Body of pancreas (tissue), 4 donors: ENCODE measurements at regions not wholly inside any gene's neighbourhood (a gene's known extent, or its start where the extent isn't known, plus 50 kb on each side); places are given as distances from the start of the nearest gene placed in this dataset.
"Not testable (repeated sequence)": the region's sequence is repeated elsewhere in the genome, so short reads cannot be mapped to it uniquely, and the experiment has no call there.

Experiments
- ATAC-seq: fragments of 150-250 bp; one replicate; pipeline ENCODE4 v1.9.1; 2016
- DNase-seq, 4 donors: peaks; one replicate each; pipeline ENCODE4 v3.0.0-alpha.2; 2019
- H3K27ac ChIP-seq, 4 donors: fragments of 200-600 bp; sonication (generic); 1 replicate in 3 of 4; 2 replicates in 1 of 4; pipeline versions ENCODE4 v1.5.1 to v1.6.1; 2016 to 2019; ENCODE audit warnings: mild to moderate bottlenecking in 1 of 4, mixed read lengths in 1 of 4, moderate library complexity in 1 of 4
- H3K27me3 ChIP-seq, 2 donors: fragments of 200-600 bp; sonication (generic); one replicate each; pipeline ENCODE4 v1.6.0; 2016; ENCODE audit warnings: mild to moderate bottlenecking in 1 of 2
- H3K36me3 ChIP-seq, 2 donors: fragments of 200-600 bp; sonication (generic); replicated peaks in 1 of 2; 2 replicates each; pipeline ENCODE4 v1.5.1; 2016; ENCODE audit warnings: low read depth in 2 of 2; ENCODE audit not compliant: insufficient read depth in 1 of 2
- H3K4me1 ChIP-seq: fragments of 200-600 bp; sonication (generic); one replicate; pipeline ENCODE4 v1.6.0; 2016
- H3K4me3 ChIP-seq, 2 donors: fragments of 200-600 bp; sonication (generic); 1 replicate in 1 of 2; 2 replicates in 1 of 2; pipeline ENCODE4 v1.5.1; 2016 to 2019
- H3K9me3 ChIP-seq, 3 donors: fragments of 200-600 bp; sonication (generic); 1 replicate in 2 of 3; 2 replicates in 1 of 3; pipeline ENCODE4 v1.5.1; 2016
- POLR2A ChIP-seq, 3 donors: fragments of 450-650 bp; IDR thresholded peaks; one replicate each; pipeline ENCODE4 v1.6.1; 2016; ENCODE audit warnings: antibody characterized with exemption in 3 of 3, mild to moderate bottlenecking in 2 of 3
- WGBS, 2 donors: methylation state at CpG; one replicate each; pipeline ENCODE4 v1.1.5; 2017; 5-methylcytosine and 5-hydroxymethylcytosine counted together
- intact Hi-C: fragments of 100-400 bp; cut with DNase I; formaldehyde crosslinking; loops from one replicate; pipeline ENCODE4 v1.15.1; 2023
- TF ChIP-seq, protein P1 (sequence below), 7 experiments: fragments of 450-650 bp in 4 of 7; fragments of 200-600 bp in 3 of 7; sonication (generic) in 3 of 7; IDR thresholded peaks; one replicate each; pipeline ENCODE4 v1.5.1; 2016 to 2019; ENCODE audit warnings: antibody characterized with exemption in 7 of 7

DNA sequence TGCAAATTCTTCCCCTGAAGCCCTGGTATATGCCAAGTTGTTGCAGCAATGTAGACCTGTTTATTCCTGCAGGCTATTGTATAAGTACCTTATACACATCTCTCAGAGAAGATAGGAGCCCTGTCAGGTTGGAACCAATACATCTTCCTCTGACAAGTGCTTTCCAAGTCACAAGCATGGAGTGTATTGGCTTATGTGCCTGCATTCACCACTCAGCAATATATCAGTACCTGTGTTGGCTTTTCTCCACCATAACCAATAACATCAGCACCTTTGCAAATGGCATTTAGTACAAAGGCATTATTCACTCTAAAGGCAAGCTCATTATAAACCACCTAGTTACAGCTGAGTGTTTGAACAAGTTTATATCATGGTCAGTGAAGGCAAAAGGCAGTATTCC lies 611.7 kb upstream of the CNTN5 start:
- TF ChIP-seq, protein P1, sequence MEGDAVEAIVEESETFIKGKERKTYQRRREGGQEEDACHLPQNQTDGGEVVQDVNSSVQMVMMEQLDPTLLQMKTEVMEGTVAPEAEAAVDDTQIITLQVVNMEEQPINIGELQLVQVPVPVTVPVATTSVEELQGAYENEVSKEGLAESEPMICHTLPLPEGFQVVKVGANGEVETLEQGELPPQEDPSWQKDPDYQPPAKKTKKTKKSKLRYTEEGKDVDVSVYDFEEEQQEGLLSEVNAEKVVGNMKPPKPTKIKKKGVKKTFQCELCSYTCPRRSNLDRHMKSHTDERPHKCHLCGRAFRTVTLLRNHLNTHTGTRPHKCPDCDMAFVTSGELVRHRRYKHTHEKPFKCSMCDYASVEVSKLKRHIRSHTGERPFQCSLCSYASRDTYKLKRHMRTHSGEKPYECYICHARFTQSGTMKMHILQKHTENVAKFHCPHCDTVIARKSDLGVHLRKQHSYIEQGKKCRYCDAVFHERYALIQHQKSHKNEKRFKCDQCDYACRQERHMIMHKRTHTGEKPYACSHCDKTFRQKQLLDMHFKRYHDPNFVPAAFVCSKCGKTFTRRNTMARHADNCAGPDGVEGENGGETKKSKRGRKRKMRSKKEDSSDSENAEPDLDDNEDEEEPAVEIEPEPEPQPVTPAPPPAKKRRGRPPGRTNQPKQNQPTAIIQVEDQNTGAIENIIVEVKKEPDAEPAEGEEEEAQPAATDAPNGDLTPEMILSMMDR (IDR thresholded peaks at IDR 0.05), result no peak
- TF ChIP-seq POLR2A (IDR thresholded peaks at IDR 0.05), result no peak
- no peak for ATAC-seq
- H3K36me3 ChIP-seq, result no peaks in the 10 kb centered on the region
- H3K27me3 ChIP-seq, result no peaks in the 10 kb centered on the region
- DNase-seq, result no peak
- H3K9me3 ChIP-seq, result no peaks in the 10 kb centered on the region
- no peak overlapping the region for H3K27ac ChIP-seq
- H3K4me3 ChIP-seq, result no peak overlapping the region
- no peaks in the 10 kb centered on the region for H3K4me1 ChIP-seq
- intact Hi-C loops, result no loop called here

DNA sequence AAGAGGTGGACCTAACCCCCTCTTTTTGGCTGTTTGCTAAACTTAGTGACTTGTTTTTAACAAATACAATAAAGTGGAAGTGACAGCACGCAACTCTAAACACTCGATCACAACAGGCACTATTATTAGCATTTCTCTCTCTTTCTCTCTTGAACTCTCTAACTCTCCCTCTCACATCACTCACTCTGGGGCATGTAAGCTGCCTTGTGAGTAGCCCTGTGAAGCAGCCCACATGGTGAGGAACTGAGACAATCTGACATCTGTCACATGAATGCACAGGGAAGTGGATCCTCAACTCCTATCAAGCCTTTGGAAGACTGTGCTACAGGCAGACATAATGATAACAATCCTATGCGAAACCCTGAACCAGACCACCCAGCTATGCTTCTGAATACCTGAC lies 609.0 kb upstream of the CNTN5 start:
- H3K27me3 ChIP-seq, result no peaks in the 10 kb centered on the region
- intact Hi-C loops, result no loop called here
- no peaks in the 10 kb centered on the region for H3K4me1 ChIP-seq
- no peaks in the 10 kb centered on the region for H3K9me3 ChIP-seq
- DNase-seq, result no peak
- H3K36me3 ChIP-seq, result no peaks in the 10 kb centered on the region
- no peak overlapping the region for H3K4me3 ChIP-seq
- WGBS, 2 donors, result 51 to 54% methylated on average over 3 of the region's 3 CpGs
- ATAC-seq, result no peak
- TF ChIP-seq POLR2A (IDR thresholded peaks at IDR 0.05), result no peak
- TF ChIP-seq, protein P1 (IDR thresholded peaks at IDR 0.05), result no peak
- no peak overlapping the region for H3K27ac ChIP-seq

DNA sequence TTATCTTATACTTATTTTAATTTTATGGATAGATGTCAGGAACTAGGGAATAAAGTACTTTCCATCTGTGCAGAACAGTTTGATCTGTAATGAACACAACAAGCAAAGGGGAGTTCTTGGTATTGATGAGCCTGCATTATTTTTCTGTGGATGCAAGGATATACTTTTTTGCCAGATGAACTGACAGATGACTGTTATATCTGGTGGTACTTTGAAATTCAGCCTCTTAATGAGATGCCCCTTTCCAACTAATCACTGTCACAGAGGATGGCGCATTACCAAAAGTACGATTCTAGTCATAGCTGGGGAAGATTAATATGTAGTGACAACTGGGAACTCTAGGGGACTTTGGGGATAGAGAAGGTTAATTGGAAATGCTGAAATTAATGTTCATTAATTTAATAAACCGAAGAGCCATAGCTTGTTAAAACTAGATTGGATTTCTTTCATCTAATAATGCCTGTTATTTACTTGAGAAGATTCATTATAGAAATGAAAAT lies 603.4 kb upstream of the CNTN5 start:
- DNase-seq (no peak), ATAC-seq (no peak)
- Histone ChIP-seq H3K4me3 (no peak overlapping the region), H3K36me3 (no peaks in the 10 kb centered on the region), H3K27me3 (no peaks in the 10 kb centered on the region), H3K4me1 (no peaks in the 10 kb centered on the region), H3K9me3 (no peaks in the 10 kb centered on the region), H3K27ac (no peak overlapping the region)
- WGBS, 2 donors, result 55 to 66% methylated on average over 3 of the region's 3 CpGs
- intact Hi-C loops, result no loop called here
- TF ChIP-seq, protein P1 (IDR thresholded peaks at IDR 0.05), result no peak
- no peak for TF ChIP-seq POLR2A (IDR thresholded peaks at IDR 0.05)

DNA sequence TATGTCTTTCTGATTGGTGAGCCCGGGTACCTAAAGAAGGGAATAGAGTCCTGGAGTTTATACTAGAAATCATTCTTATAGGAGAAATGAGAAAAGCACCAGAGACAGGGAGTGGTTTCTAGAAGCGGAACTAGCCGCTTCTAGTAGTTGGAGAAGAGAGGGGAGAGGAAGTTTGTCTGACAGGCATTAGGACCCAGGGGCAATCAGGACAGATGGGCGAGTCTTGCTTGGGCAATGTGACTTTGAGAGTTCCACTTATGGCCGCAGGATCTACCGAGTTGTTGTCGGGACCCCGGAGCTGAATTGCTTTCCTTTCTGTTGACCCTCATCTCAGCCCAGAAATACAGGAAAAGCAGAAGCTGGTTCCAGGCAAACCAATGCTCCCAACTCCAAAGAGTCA lies 596.8 kb upstream of the CNTN5 start:
- ATAC-seq, result no peak
- no peak overlapping the region for H3K27ac ChIP-seq
- H3K27me3 ChIP-seq, result no peaks in the 10 kb centered on the region
- no peak overlapping the region for H3K4me3 ChIP-seq
- WGBS, 2 donors, result 75 to 81% methylated on average over 8 of the region's 8 CpGs
- no peaks in the 10 kb centered on the region for H3K4me1 ChIP-seq
- no peaks in the 10 kb centered on the region for H3K36me3 ChIP-seq
- TF ChIP-seq, protein P1 (IDR thresholded peaks at IDR 0.05), result no peak
- TF ChIP-seq POLR2A (IDR thresholded peaks at IDR 0.05), result no peak
- DNase-seq, result no peak
- H3K9me3 ChIP-seq, result no peaks in the 10 kb centered on the region
- intact Hi-C loops, result no loop called here

DNA sequence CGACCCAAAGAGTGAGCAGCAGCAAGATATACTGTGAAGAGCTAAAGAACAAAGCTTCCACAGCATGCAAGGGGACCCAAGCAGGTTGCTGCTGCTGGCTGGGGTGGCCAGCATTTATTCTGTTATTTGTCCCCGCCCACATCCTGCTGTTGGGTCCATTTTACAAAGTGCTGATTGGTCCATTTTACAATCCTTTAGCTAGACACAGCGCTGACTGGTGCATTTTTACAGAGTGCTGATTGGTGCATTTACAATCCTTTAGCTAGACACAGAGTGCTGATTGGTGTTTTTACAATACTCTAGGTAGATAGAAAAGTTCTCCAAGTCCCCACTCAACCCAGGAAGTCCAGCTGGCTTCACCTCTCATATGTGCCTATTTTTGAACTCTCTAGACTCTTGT lies 596.0 kb upstream of the CNTN5 start:
- H3K4me1 ChIP-seq, H3K27ac ChIP-seq, ATAC-seq, intact Hi-C loops, H3K36me3 ChIP-seq, H3K27me3 ChIP-seq, DNase-seq, H3K4me3 ChIP-seq, H3K9me3 ChIP-seq: not testable (repeated sequence)
- WGBS, 2 donors, result 64 to 68% methylated on average over 3 of the region's 3 CpGs
